ENCODE measurements at regions not wholly inside any gene's neighbourhood (a gene's known extent, or its start where the extent isn't known, plus 50 kb on each side); places are given as distances from the start of the nearest gene placed in this dataset.

DNA sequence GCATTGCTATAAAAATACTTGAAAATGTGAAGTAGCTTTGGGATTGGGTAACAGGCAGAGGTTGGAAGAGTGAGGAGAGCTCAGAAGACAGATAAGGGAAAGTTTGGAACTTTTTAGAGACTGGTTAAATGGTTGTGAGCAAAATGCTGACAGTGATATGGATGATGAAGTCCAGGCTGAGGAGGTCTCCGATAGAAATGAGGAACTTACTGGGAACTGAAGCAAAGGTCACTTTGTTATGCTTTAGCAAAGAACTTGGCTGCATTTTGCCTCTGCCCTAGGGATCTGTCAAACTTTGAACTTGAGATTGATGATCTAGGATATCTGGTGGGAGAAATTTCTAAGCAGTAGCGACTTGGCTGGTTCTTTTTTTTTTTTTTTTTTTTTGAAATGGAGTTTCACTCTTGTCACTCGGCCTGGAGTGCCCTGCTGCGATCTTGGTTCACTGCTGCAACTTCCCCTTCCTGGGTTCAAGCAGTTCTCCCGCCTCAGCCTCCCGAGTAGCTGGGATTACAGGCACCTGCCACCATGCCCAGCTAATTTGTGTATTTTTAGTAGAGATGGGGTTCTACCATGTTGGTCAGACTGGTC, 998.9 kb downstream of the TLE1 start:
- peaks cover 10% of the 10 kb centered on the region for H3K9me3 Mint-ChIP-seq
- Histone ChIP-seq H3K27ac (ENCODE audit: low read depth in 1 of 2, low read length in 2 of 2) (no peak overlapping the region), H3K36me3 (ENCODE audit: insufficient read depth, low read length) (no peaks in the 10 kb centered on the region), H3K27me3 (ENCODE audit: control insufficient read depth in 1 of 2, insufficient read depth in 2 of 2, low read length in 2 of 2) (no peaks in the 10 kb centered on the region), H3K4me3 (ENCODE audit: low read length) (no peak overlapping the region), H3K4me1 (ENCODE audit: insufficient read depth, low read length) (no peaks in the 10 kb centered on the region), H3K9me3 (ENCODE audit: control insufficient read depth in 1 of 2, insufficient read depth in 1 of 2, low read length in 2 of 2) (peaks cover 0 to 8% of the 10 kb centered on the region in 2 experiments)
- no peaks in the 10 kb centered on the region for H3K27me3 Mint-ChIP-seq
- TF ChIP-seq, protein P1, sequence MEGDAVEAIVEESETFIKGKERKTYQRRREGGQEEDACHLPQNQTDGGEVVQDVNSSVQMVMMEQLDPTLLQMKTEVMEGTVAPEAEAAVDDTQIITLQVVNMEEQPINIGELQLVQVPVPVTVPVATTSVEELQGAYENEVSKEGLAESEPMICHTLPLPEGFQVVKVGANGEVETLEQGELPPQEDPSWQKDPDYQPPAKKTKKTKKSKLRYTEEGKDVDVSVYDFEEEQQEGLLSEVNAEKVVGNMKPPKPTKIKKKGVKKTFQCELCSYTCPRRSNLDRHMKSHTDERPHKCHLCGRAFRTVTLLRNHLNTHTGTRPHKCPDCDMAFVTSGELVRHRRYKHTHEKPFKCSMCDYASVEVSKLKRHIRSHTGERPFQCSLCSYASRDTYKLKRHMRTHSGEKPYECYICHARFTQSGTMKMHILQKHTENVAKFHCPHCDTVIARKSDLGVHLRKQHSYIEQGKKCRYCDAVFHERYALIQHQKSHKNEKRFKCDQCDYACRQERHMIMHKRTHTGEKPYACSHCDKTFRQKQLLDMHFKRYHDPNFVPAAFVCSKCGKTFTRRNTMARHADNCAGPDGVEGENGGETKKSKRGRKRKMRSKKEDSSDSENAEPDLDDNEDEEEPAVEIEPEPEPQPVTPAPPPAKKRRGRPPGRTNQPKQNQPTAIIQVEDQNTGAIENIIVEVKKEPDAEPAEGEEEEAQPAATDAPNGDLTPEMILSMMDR (IDR thresholded peaks at IDR 0.05): no peak
- H3K4me3 Mint-ChIP-seq: no peak overlapping the region
- H3K4me1 Mint-ChIP-seq (ENCODE audit: low read depth): no peaks in the 10 kb centered on the region
- ATAC-seq (ENCODE audit: poor library complexity): no peak
- ChIA-PET POLR2A (no interaction called here), CTCF (no interaction called here)
- H3K27ac Mint-ChIP-seq: no peak overlapping the region
- no peaks in the 10 kb centered on the region for H3K36me3 Mint-ChIP-seq (ENCODE audit: low read depth)
- intact Hi-C loops (cut with DNase I, micrococcal nuclease): no loop called here
- no peak for DNase-seq

DNA sequence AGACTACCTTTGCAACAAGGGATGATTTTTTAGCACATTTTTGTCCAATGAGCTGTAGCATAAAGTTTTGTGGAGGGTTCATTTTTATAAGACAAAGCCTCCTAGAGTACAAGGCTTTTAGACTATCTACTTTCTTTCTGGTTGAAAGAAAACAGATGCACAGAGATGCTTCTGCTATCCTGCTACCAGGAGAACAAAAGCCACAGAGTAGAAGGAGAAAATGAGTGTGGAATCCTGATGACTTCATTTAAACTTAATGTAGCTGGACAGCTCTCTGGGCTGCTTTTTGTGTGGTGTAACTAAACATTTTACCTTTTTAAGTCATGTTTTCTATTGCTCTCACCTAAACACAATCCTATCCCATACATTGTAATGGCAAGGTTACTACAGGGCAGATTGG, 1009.4 kb downstream of the TLE1 start:
- no peak overlapping the region for H3K4me3 ChIP-seq (ENCODE audit: low read length)
- H3K4me1 ChIP-seq (ENCODE audit: insufficient read depth, low read length): no peaks in the 10 kb centered on the region
- H3K4me1 Mint-ChIP-seq (ENCODE audit: low read depth): no peaks in the 10 kb centered on the region
- TF ChIP-seq, protein P1 (IDR thresholded peaks at IDR 0.05): no peak
- peaks cover 0 to 3% of the 10 kb centered on the region in 2 experiments for H3K9me3 ChIP-seq (ENCODE audit: control insufficient read depth in 1 of 2, insufficient read depth in 1 of 2, low read length in 2 of 2)
- ChIA-PET CTCF (no interaction called here), POLR2A (no interaction called here)
- H3K36me3 Mint-ChIP-seq (ENCODE audit: low read depth): no peaks in the 10 kb centered on the region
- H3K27me3 ChIP-seq (ENCODE audit: control insufficient read depth in 1 of 2, insufficient read depth in 2 of 2, low read length in 2 of 2): no peaks in the 10 kb centered on the region
- no peak for DNase-seq
- H3K27ac ChIP-seq (ENCODE audit: low read depth in 1 of 2, low read length in 2 of 2): no peak overlapping the region
- H3K27me3 Mint-ChIP-seq: no peaks in the 10 kb centered on the region
- H3K4me3 Mint-ChIP-seq: no peak overlapping the region
- intact Hi-C loops (cut with DNase I, micrococcal nuclease): no loop called here
- no peak for ATAC-seq (ENCODE audit: poor library complexity)
- H3K27ac Mint-ChIP-seq: no peak overlapping the region
- H3K9me3 Mint-ChIP-seq: peaks cover 2% of the 10 kb centered on the region
- H3K36me3 ChIP-seq (ENCODE audit: insufficient read depth, low read length): no peaks in the 10 kb centered on the region

DNA sequence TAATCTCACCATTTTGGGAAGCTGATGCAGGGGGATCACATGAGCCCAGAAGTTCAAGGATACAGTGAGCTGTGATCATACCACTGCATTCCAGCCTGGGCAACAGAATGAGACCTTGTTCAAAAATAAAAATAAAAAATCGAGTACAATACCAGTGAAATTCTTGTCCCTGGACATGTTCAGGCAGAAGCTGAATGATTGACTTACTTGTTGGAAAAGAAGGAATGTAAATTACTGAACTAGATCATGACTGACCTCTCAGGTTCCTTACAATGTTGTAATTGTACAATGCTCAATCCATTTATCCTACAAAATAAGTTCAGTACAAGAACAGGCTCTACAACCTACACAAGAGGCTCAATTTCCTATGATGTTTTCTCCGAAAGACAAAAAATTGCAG, 1010.4 kb downstream of the TLE1 start:
- H3K27ac Mint-ChIP-seq: no peak overlapping the region

More for the DNA sequence above, 1010.4 kb downstream of the TLE1 start:
- intact Hi-C loops (cut with DNase I, micrococcal nuclease): no loop called here
- H3K27me3 ChIP-seq (ENCODE audit: control insufficient read depth in 1 of 2, insufficient read depth in 2 of 2, low read length in 2 of 2): no peaks in the 10 kb centered on the region
- ATAC-seq (ENCODE audit: poor library complexity) (no peak), DNase-seq (no peak)
- no peaks in the 10 kb centered on the region for H3K36me3 Mint-ChIP-seq (ENCODE audit: low read depth)
- H3K4me1 ChIP-seq (ENCODE audit: insufficient read depth, low read length): no peaks in the 10 kb centered on the region
- TF ChIP-seq, protein P1 (IDR thresholded peaks at IDR 0.05): no peak
- ChIA-PET CTCF (no interaction called here), POLR2A (no interaction called here)
- H3K4me1 Mint-ChIP-seq (ENCODE audit: low read depth): no peaks in the 10 kb centered on the region
- no peaks in the 10 kb centered on the region for H3K36me3 ChIP-seq (ENCODE audit: insufficient read depth, low read length)
- H3K9me3 ChIP-seq (ENCODE audit: control insufficient read depth in 1 of 2, insufficient read depth in 1 of 2, low read length in 2 of 2): peaks cover 0 to 3% of the 10 kb centered on the region in 2 experiments
- H3K9me3 Mint-ChIP-seq: no peaks in the 10 kb centered on the region
- no peak overlapping the region for H3K27ac ChIP-seq (ENCODE audit: low read depth in 1 of 2, low read length in 2 of 2)
- H3K4me3 Mint-ChIP-seq: no peak overlapping the region
- no peaks in the 10 kb centered on the region for H3K27me3 Mint-ChIP-seq
- no peak overlapping the region for H3K4me3 ChIP-seq (ENCODE audit: low read length)

All from CD4-positive, alpha-beta T cell (primary cell).